AG10803 (cell line): ENCODE measurements at regions not wholly inside any gene's neighbourhood (a gene's known extent, or its start where the extent isn't known, plus 50 kb on each side); places are given as distances from the start of the nearest gene placed in this dataset.

Experiments used
- DNase-seq: peaks from one replicate; pipeline ENCODE4 v3.0.0; 2010; ENCODE audit warnings: low read depth
- H3K4me3 ChIP-seq: 2 replicates; pipeline ENCODE4 v1.5.1; 2011; ENCODE audit warnings: mild to moderate bottlenecking, low read length, control low read depth
- TF ChIP-seq, protein P1 (sequence below): conservative IDR thresholded peaks from 2 replicates; pipeline ENCODE4 v1.5.1; 2011; ENCODE audit warnings: mild to moderate bottlenecking, low read length, control low read depth, inconsistent platforms

DNA sequence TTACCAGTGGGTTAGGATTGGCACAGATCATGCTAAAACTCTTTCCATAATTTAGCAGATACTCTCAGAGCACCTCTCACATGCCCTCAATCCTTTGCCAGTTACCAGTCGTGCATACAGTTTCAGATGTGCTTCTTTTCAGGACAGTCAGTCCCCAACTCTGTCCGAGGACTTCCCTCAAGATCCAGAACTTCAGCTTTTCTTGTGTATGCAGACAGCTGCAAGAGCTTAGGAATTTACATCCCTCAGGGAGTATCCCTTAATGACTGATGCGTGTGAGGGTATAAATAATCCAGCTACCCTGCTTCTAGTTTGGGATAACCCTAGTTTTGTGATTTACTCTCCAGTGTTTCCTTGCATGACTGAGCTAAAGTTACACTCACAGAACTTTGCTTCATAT, 393.0 kb upstream of the PLXNA2 start:
- TF ChIP-seq, protein P1, sequence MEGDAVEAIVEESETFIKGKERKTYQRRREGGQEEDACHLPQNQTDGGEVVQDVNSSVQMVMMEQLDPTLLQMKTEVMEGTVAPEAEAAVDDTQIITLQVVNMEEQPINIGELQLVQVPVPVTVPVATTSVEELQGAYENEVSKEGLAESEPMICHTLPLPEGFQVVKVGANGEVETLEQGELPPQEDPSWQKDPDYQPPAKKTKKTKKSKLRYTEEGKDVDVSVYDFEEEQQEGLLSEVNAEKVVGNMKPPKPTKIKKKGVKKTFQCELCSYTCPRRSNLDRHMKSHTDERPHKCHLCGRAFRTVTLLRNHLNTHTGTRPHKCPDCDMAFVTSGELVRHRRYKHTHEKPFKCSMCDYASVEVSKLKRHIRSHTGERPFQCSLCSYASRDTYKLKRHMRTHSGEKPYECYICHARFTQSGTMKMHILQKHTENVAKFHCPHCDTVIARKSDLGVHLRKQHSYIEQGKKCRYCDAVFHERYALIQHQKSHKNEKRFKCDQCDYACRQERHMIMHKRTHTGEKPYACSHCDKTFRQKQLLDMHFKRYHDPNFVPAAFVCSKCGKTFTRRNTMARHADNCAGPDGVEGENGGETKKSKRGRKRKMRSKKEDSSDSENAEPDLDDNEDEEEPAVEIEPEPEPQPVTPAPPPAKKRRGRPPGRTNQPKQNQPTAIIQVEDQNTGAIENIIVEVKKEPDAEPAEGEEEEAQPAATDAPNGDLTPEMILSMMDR, result no peak
- no peak for DNase-seq
- H3K4me3 ChIP-seq, result no peak overlapping the region

DNA sequence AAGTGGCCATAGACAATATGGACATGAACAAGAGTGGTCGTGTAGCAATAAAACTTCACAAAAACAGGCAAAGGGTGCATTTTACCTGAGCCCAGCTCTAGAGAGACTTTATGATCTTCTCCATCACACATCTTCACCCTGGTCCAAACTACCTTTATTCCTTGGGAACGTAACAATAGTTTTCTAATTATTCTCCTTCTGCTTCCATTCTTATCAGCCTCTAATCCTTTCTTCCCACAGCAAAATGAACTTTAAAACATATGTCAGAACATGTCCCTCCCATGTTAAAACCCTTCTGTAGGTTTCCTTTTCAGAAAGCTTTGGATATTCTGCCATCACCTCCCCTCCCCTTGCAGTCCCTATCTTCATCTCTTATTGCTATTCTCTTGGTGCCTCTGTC, 395.2 kb upstream of the PLXNA2 start:
- DNase-seq, result no peak
- no peak overlapping the region for H3K4me3 ChIP-seq
- TF ChIP-seq, protein P1, result no peak

DNA sequence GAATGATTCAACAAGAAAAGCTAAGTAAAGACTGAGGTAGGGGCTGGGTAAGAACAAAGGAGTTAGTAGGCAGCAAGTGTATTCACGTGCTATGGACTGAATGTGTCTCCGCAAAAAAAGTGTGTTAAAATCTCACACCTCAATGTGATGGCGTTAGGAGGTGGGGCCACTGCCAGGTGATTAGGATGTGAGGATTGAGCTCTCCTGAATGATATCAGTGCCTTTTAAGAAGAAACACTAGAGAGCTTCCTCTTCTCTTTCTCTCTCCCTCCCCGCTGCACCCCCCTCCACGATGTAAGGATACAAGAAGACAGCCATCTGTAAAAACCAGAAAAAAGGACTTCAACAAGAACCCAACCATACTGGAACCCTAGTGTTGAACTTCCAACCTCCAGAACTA, 396.1 kb upstream of the PLXNA2 start:
- TF ChIP-seq, protein P1, result no peak
- DNase-seq, result no peak
- no peak overlapping the region for H3K4me3 ChIP-seq

DNA sequence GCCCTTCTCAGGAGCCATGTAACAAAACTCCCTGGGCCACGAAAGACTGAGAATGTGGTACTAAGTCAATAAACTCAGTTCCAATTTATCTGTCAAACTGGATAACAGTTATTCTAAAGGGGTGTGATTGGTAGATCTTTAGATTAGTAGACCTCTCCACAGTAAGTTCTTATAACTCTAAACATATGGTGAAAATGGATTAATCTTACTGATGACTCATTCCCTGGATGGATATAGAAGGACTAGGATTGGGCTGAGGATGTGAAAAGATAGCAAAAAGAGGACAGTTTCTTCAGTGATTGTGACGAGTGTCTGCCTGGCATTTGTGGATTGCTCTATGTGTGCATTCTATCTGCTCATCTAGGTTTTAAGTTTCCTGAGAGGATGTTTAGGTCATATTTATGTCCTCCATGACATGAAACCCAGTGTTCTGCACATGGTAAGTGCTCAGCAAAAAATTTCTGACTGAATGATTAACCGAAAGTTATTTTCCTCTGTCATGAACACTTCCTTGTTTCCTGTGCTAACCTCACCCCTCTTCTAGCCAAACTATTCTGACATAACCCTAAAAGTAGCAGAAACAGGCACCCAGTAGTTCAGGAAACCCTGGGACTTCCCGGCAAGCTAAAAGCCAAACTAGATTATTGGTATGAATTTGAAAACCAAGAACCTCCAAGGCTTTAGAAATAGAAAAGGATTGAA, 397.5 kb upstream of the PLXNA2 start:
- DNase-seq, result no peak
- H3K4me3 ChIP-seq, result no peak overlapping the region
- TF ChIP-seq, protein P1, result no peak

DNA sequence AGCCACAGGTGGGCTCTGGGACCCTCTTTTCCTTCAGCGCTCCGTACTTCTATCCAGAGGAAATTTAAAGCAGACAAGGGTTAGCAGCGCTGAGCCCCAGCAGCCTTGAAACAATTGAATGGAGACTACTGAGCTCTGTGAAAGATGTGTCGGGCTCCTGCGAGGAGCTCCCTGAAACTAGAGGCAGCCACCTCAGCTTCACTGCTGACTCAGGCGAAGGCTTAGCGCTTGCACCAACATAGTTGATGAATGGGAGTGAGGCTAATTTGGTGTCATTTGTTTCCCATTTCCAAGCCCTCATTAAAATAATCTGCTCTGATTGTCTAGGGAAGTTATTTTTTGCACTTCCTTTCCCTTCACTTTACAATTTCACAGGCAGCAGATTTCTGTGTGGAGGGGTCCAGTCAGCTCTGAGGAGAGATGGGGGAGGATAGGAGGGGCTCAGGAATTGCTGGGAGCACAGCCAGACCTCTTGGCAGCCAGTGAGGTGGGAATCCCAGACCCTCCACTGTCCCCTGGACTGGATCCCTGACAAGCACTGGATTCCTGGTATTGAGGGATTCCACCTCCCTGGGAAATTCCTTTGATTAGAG, 398.9 kb upstream of the PLXNA2 start:
- TF ChIP-seq, protein P1, result no peak
- H3K4me3 ChIP-seq, result no peak overlapping the region
- DNase-seq, result no peak

DNA sequence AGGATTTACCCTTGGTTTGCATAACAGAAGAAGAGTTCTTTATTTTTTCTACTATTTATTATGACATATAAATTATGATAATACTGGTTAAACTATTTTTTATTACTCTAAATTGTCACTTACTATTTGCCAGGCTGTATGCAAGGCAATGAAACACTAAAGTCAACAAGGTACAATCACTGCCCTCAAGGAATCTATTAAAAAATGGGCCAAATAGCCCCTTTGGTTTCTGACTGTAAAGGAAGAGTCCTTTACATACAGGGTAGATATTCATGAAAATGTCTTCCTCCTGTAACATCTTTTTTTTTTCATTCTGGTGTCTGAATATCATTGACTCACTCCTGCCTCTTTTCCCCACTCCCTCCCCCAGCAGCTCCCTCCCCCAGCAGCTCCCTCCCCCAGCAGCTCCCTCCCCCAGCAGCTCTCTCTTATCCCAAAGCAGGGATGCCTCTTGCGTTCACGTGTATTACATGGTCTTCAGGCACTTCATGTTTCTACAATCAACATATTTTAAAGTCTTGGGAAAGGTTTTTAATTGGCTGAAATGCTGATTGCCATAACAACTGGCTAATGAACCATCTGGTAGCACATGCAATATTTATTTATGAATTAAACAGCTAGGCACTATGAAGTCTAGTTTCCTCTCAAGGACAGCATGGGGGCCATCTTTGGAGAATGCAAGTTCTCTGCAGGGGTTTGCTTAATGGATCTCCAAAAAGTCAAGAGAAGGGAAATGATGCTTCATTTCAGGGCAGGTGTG, 400.4 kb upstream of the PLXNA2 start:
- no peak for DNase-seq
- H3K4me3 ChIP-seq, result no peak overlapping the region
- TF ChIP-seq, protein P1, result no peak

DNA sequence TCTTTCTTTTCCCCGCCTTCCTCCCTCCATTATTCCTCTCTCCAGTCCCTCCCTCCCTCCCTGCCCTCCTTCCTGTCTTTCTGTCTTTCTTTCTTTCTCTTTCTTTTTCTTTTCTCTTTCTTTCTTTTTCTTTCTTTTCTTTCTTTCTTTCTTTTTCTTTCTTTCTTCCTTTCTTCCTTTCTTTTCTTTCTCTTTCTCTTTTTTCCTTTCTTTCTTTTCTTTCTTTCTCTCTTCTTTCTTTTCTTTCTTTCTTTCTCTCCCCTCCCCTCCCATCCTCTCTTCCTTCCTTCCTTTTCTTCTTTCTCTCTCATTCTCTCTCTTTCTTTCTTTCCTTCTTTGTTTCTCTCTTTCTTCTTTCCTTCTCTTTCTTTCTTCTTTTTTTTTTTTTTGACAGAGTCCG, 402.2 kb upstream of the PLXNA2 start:
- TF ChIP-seq, protein P1, result no peak
- no peak overlapping the region for H3K4me3 ChIP-seq
- no peak for DNase-seq
